ENCODE measurements at regions not wholly inside any gene's neighbourhood (a gene's known extent, or its start where the extent isn't known, plus 50 kb on each side); places are given as distances from the start of the nearest gene placed in this dataset.
"Not testable (repeated sequence)": the region's sequence is repeated elsewhere in the genome, so short reads cannot be mapped to it uniquely, and the experiment has no call there.

DNA sequence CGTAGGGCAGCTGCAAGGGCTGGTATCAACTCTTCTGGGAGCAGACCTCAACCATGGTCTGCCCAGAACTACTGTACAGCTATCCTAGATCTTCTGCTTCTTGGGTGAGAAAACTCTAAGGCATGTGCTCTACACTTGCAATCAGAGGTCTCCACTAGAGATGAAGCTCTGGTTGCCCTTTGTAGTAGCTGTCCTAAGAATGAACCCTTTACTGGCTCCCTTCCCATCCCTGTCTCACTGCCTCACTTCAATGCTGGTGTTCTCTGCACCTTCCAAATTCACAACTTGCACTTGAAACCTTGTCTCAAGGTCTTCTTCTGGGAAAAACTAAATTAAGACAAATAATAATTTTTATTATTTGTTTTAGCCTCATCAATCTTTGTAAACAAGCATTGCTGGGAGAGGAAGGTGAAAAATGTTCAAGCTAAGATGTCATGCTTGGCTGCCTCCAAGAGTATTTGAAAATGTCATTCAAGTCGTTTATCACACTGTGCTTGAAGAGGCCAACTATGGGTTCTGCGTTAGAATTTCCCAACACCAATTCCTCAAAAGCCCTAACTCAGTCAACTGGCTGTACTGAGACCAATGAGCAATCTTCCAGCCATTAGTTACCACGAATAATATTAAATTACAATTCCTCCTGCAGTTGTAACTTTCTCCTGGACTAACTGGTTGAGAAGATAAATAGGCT, 216.9 kb upstream of the ADRA1D start:
- no peak for DNase-seq (ENCODE audit: low read depth)
- TF ChIP-seq, protein P1, sequence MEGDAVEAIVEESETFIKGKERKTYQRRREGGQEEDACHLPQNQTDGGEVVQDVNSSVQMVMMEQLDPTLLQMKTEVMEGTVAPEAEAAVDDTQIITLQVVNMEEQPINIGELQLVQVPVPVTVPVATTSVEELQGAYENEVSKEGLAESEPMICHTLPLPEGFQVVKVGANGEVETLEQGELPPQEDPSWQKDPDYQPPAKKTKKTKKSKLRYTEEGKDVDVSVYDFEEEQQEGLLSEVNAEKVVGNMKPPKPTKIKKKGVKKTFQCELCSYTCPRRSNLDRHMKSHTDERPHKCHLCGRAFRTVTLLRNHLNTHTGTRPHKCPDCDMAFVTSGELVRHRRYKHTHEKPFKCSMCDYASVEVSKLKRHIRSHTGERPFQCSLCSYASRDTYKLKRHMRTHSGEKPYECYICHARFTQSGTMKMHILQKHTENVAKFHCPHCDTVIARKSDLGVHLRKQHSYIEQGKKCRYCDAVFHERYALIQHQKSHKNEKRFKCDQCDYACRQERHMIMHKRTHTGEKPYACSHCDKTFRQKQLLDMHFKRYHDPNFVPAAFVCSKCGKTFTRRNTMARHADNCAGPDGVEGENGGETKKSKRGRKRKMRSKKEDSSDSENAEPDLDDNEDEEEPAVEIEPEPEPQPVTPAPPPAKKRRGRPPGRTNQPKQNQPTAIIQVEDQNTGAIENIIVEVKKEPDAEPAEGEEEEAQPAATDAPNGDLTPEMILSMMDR (IDR thresholded peaks at IDR 0.05; ENCODE audit: low read depth, low read length, missing control alignments), result no peak
- H3K4me3 ChIP-seq (ENCODE audit: low read depth, low read length), result no peak overlapping the region

DNA sequence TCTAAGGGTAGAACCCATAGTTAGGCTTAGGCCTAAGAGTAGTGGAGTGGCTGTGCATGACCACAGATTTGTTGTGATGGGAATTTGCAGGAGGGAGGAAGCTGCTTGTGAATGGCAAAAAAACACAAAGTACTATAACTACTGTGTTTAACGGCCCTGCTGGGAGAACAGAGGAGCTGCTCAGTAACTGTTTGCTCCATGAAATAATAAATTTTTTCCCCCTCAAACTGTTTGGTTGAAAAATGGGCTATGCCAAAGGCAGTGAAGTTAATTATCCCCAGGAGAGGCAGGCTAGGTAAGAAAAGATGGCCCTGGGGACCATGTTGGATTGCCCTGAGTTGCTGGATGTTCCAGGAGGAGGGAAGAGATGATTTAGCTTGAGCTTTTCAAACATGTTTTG, 216.1 kb upstream of the ADRA1D start:
- DNase-seq (ENCODE audit: low read depth), result no peak
- no peak overlapping the region for H3K4me3 ChIP-seq (ENCODE audit: low read depth, low read length)
- TF ChIP-seq, protein P1 (IDR thresholded peaks at IDR 0.05; ENCODE audit: low read depth, low read length, missing control alignments), result no peak

DNA sequence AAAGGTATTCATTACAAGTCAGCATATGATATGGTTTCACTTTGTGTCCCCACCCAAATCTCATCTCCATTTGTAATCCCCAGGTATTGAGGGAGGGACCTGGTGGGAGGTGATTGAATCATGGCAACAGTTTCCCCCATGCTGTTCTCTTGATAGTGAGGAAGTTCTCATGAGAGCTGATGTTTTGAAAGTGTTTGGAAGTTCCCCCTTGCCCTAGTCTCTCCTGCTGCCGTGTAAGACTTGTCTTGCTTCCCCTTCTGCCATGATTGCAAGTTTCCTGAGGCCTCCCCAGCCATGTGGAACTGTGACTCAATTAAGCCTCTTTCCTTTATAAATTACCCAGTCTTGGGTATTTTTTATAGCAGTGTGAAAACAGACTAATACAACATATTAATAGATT, 213.7 kb upstream of the ADRA1D start:
- not testable (repeated sequence) for DNase-seq (ENCODE audit: low read depth)

DNA sequence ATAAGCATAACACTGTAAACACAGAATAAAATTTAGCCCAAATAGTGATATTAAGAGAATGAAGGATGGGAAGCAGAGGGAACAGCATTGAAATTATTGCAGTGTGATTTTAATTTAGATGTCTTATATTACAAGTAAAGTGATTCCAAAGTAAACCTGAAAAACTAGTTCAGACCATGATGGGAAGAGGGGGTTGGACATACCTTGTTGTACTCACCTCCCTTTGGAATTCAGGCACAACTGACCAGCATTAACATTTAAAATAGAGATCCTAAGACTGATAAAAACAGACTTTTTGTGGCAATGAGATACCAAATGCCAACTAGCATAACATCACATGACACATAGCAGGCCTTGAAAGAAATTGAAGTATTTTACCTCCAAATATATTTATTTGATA, 210.0 kb upstream of the ADRA1D start:
- TF ChIP-seq, protein P1 (IDR thresholded peaks at IDR 0.05; ENCODE audit: low read depth, low read length, missing control alignments), result no peak
- H3K4me3 ChIP-seq (ENCODE audit: low read depth, low read length), result no peak overlapping the region
- no peak for DNase-seq (ENCODE audit: low read depth)

More for the DNA sequence above, 213.7 kb upstream of the ADRA1D start:
- H3K4me3 ChIP-seq (ENCODE audit: low read depth, low read length), result not testable (repeated sequence)

DNA sequence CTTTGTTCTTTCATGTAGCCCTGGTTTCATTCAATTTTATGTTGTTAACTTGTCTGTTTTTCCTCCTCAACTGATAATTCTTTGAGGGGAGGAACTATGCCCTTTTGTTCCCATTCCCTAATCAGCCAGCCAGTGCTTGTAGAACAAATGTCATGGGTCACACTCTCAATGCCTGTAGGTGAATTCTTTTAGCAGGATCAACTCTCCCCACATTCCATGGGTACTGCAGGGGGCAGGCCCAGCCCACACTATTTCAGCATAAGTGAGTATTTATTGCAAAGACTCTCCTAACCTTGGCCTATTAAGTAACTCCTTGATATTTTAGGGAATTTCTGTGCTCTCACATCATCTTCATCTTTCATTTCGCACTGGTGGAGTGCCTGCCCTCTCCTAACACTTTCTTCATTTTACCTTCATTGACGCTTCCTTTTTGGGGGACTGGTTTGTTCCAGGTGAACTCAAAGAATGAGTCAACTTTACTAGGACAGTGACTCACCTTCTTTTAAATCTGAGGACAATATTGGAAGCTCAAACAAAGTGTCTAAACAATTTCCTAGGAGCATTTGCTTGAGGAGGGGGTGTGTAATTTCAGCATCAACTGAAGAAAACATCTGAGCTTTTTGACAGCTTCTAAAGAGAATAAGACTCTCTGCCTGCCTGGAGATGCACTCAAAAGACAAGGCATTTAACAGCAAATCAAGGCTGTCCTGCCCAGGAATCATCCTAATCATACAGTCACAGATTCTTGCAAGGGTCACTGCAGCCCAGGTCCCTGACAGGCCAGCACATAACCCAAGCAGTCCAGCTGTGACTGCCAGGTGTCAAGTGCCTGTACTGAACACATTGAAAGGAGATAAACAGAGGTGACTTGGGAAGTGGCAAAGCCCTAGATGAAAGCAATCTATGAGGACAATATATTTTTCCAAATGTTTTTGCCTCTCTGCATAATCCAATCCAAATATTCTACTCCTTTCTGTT, 208.8 kb upstream of the ADRA1D start:
- DNase-seq (ENCODE audit: low read depth), result no peak
- no peak overlapping the region for H3K4me3 ChIP-seq (ENCODE audit: low read depth, low read length)
- TF ChIP-seq, protein P1 (IDR thresholded peaks at IDR 0.05; ENCODE audit: low read depth, low read length, missing control alignments), result no peak

DNA sequence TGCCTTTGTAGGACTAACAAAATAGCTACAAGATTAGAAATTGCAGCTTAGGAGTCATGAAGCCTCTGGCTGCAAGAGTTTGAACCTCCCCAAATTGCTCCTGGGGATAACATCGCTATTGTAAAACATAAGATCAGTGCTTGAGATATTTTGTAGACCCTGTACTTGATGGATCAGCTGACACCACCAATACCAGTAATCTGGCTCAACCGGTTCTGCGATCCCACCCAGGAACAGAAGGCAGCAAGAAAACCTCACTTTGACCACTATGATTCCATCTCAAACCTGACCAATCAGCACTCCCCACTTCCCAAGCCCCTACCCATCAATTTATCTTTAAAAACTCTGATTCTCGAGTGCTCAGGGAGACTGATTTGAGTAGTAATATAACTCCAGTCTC, 206.9 kb upstream of the ADRA1D start:
- H3K4me3 ChIP-seq (ENCODE audit: low read depth, low read length), result no peak overlapping the region
- TF ChIP-seq, protein P1 (IDR thresholded peaks at IDR 0.05; ENCODE audit: low read depth, low read length, missing control alignments), result no peak
- DNase-seq (ENCODE audit: low read depth), result no peak

DNA sequence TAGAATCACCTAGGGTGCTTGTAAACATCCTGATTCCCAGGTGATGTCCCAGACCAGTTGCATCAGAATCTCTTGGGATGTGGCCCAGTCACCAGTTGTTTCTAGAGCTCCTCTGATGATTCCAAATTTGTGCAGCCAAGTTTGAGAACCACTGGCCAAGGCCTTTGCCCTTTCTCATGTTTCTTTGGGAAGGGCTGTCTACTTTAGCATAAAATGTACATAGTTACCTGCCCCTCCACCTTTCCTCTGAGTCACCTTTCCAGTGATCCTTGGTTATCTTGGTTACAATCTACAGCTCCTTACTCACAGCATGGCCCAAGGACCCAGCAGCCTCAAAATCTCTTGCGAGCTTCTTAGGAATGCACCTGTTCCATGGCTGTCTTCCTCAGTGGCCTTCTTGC, 206.2 kb upstream of the ADRA1D start:
- TF ChIP-seq, protein P1 (IDR thresholded peaks at IDR 0.05; ENCODE audit: low read depth, low read length, missing control alignments), result no peak
- H3K4me3 ChIP-seq (ENCODE audit: low read depth, low read length), result no peak overlapping the region
- no peak for DNase-seq (ENCODE audit: low read depth)
